Endothelial cell of umbilical vein (primary cell): ENCODE measurements at regions not wholly inside any gene's neighbourhood (a gene's known extent, or its start where the extent isn't known, plus 50 kb on each side); places are given as distances from the start of the nearest gene placed in this dataset.

ENCODE experiments used
- CTCF ChIP-seq, 2 donors: IDR thresholded peaks; 1 replicate in 1 of 2; 2 replicates in 1 of 2; pipeline ENCODE4 v1.5.1; 2011; ENCODE audit warnings: low read length in 2 of 2, mild to moderate bottlenecking in 2 of 2, moderate library complexity in 2 of 2, control low read depth in 1 of 2, inconsistent platforms in 1 of 2, low read depth in 1 of 2; ENCODE audit not compliant: insufficient read depth in 1 of 2; ENCODE audit errors: extremely low read depth in 1 of 2
- EZH2 ChIP-seq: IDR thresholded peaks from 2 replicates; pipeline ENCODE4 v1.6.1; 2012; ENCODE audit warnings: borderline replicate concordance, low read depth, mild to moderate bottlenecking, moderate library complexity, low read length, inconsistent platforms; ENCODE audit not compliant: severe bottlenecking
- MAX ChIP-seq: IDR thresholded peaks from 2 replicates; pipeline ENCODE4 v1.6.1; 2011; ENCODE audit not compliant: insufficient read depth, insufficient read length
- MYC ChIP-seq: IDR thresholded peaks from one replicate; pipeline ENCODE4 v1.6.1; 2011; ENCODE audit warnings: mild to moderate bottlenecking, low read depth, low read length
- POLR2A ChIP-seq: IDR thresholded peaks from 2 replicates; pipeline ENCODE4 v1.6.1; 2012; ENCODE audit warnings: low read depth, mild to moderate bottlenecking, control low read depth, low read length

- TF ChIP-seq CTCF (IDR thresholded peaks at IDR 0.05; ENCODE audit: extremely low read depth in 1 of 2, insufficient read depth in 1 of 2, low read depth in 1 of 2, low read length in 2 of 2) (no peak), MYC (no peak), POLR2A (no peak), MAX (no peak), EZH2 (no peak)
Measured at GRCh38 chr1:71193153-71193552, 112.3 kb upstream of the ZRANB2 start.
